PC-3 (cell line): ENCODE measurements at regions not wholly inside any gene's neighbourhood (a gene's known extent, or its start where the extent isn't known, plus 50 kb on each side); places are given as distances from the start of the nearest gene placed in this dataset.

Experiments used
- EZH2 ChIP-seq: fragments of 300-600 bp; sonication (generic); IDR thresholded peaks from one replicate; pipeline ENCODE4 v1.6.1; 2017; ENCODE audit warnings: antibody characterized with exemption, mild to moderate bottlenecking, low read length; ENCODE audit not compliant: unreplicated experiment
- TF ChIP-seq, protein P1 (sequence below): fragments of 300-600 bp; sonication (generic); conservative IDR thresholded peaks from 2 replicates; pipeline ENCODE4 v1.5.1; 2017; ENCODE audit warnings: antibody characterized with exemption, low read depth, mild to moderate bottlenecking, low read length

DNA sequence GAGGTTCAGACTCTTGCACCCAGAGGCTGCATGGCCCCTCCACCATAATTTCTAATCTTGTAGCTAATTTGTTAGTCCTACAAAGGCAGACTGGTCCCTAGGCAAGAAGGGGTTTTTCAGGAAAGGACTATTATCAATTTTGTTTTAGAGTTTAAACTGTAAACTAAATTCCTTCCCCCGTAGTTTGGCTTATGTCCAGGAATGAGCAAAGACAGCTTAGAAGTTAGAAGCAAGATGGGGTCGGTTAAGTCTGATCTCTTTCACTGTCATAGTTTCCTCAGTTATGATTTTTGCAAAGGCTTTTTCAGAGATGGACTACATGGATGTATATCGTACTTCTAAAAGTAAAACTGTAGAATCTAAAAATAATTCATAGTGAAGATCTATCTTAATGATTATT lies 258.1 kb upstream of the IL1RAPL1 start:
- TF ChIP-seq, protein P1, sequence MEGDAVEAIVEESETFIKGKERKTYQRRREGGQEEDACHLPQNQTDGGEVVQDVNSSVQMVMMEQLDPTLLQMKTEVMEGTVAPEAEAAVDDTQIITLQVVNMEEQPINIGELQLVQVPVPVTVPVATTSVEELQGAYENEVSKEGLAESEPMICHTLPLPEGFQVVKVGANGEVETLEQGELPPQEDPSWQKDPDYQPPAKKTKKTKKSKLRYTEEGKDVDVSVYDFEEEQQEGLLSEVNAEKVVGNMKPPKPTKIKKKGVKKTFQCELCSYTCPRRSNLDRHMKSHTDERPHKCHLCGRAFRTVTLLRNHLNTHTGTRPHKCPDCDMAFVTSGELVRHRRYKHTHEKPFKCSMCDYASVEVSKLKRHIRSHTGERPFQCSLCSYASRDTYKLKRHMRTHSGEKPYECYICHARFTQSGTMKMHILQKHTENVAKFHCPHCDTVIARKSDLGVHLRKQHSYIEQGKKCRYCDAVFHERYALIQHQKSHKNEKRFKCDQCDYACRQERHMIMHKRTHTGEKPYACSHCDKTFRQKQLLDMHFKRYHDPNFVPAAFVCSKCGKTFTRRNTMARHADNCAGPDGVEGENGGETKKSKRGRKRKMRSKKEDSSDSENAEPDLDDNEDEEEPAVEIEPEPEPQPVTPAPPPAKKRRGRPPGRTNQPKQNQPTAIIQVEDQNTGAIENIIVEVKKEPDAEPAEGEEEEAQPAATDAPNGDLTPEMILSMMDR: no peak
- no peak for TF ChIP-seq EZH2
